ENCODE measurements at regions not wholly inside any gene's neighbourhood (a gene's known extent, or its start where the extent isn't known, plus 50 kb on each side); places are given as distances from the start of the nearest gene placed in this dataset.

GRCh38 chr1:201641524-201642253, 102.8 kb downstream of the NAV1 start:
- TF ChIP-seq CTCF (IDR thresholded peaks at IDR 0.05) = no peak
- TF ChIP-seq SIN3A (IDR thresholded peaks at IDR 0.05; ENCODE audit: borderline replicate concordance, insufficient read depth, low read depth, low read length) = no peak
